Stimulated activated CD4-positive, alpha-beta T cell treated with anti-CD3 and anti-CD28 coated beads, Interleukin-12 subunit alpha, Interleukin-12 subunit beta, amount 100 ng/mL, for 24 hours (primary cell): ENCODE measurements at regions not wholly inside any gene's neighbourhood (a gene's known extent, or its start where the extent isn't known, plus 50 kb on each side); places are given as distances from the start of the nearest gene placed in this dataset.

ENCODE experiments used
- DNase-seq, 2 experiments: peaks; one replicate each; pipeline ENCODE4 v3.0.0-alpha.2; 2020; ENCODE audit warnings: low read depth in 2 of 2

GRCh38 chr1:59058665-59059439 is 238.0 kb upstream of the FGGY start:
- DNase-seq, result no peak

DNA sequence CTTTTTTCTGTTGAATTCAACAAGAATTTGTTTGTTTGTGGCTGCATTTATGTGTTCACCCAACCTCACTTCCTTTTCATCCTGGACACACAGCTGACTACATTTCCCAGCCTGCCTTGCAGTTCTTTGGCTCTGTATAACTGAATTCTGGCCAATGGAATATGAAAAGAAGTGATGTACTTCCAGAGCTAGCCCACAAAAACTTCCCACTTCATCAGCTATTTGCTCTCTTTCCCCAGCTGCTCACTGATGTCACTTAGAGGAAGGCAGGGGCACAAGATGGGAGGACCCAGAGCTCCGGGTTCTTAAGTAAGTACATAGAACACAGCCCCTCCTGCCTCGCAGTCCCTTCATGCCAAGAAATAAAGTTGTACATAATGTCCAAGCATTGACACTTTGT is 235.0 kb upstream of the FGGY start:
- DNase-seq, result no peak

GRCh38 chr1:59062743-59063142 is 234.2 kb upstream of the FGGY start:
- DNase-seq, result no peak

DNA sequence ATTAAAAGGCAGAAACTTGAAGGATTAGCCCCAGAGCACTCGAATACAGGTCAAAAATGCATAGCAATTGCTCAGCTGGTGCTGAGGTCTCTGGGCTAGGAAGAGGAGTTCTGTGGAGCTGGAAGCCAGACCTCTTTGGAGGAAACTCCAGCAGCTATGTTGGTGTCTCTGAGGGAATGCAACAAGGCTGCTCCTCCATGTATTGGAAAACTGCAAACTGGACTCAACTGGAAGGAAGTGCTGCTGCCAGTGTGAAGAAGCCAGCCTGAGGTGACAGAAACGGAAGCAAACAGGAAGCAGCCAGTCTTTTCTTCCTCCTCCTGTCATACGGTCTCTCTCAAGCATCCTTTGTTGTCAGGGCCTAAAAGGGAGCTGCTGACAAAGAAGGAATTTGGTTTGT is 233.4 kb upstream of the FGGY start:
- DNase-seq, result no peak

- DNase-seq, result no peak
Measured at GRCh38 chr1:59064592-59064991, 232.3 kb upstream of the FGGY start.

- DNase-seq, result no peak
Measured at GRCh38 chr1:59066236-59066635, 230.7 kb upstream of the FGGY start.

GRCh38 chr1:59070610-59071009 is 226.3 kb upstream of the FGGY start:
- no peak for DNase-seq

DNA sequence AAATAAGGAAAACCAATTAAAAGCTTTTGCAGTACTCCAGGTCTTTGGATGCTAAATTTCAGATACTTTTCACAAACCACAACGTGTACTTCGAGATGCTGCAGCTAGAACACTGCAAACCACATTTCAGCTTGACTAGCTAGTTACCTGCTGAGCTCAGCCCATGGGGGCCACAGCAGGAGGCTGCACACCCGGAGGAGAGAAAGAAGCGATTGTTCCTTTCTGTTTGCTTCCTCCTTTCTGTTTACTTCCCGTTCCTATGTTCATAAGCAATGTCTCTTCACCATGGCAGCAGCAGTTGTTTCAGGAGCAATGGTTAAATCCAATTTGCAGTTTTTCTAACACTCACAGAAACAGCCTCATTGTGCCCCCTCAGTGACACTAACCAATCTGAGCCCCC is 225.6 kb upstream of the FGGY start:
- DNase-seq, result no peak

DNA sequence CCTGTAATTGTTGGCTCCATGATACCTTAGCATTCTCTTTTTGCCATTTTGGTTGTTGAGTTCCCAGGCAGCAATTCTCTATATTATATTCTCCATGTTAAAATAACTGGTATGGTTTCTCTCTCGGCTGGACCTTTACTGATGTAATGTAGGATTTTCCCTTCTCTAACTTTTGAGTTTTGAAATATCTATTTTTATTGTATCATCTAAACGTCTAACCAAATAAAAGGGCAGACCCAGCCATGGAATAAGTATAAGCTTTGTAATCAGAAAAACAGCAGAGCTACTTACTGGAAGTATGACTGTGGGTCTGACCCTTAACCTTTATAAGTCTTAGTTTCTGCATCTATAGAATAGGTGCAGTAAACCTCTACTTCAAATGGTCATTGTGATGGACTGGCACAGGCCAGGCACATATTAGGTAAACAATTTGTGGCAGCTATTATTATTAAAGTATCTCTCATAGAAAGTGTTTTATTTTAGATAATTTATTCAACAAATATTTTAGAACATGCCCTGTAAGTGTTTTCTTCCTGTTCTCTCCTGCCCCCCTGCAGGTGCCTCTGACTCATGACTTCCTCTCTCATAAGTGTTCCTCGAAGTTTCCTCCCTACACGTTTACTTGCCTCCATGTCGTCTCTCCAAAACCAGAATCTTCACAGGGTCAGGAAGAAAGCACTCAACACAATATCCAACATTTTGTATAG is 224.9 kb upstream of the FGGY start:
- DNase-seq, result no peak

- DNase-seq, result no peak
Measured at GRCh38 chr1:59072583-59072947, 224.3 kb upstream of the FGGY start.

GRCh38 chr1:59074598-59074997 is 222.3 kb upstream of the FGGY start:
- DNase-seq, result no peak

DNA sequence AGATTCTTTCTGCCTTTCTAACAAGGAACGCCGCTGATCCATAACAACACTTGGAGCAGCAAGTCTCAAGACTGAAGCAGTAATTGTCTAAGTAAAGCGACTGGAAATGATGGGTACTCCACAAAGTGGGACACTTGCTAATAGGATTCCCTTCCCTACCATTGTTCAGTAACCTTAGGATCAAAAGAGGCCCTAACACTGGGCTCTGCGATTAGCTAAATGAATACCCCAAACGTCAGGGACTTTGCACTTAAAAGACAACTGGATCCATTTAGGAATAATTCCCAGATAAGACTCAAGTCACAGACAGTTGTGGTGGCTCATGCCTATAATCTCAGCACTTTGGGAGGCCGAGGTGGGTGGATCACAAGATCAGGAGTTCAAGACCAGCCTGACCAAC is 221.9 kb upstream of the FGGY start:
- no peak for DNase-seq

- no peak for DNase-seq
Measured at GRCh38 chr1:59076612-59077011, 220.3 kb upstream of the FGGY start.

- no peak for DNase-seq
Measured at GRCh38 chr1:59077466-59078069, 219.3 kb upstream of the FGGY start.

DNA sequence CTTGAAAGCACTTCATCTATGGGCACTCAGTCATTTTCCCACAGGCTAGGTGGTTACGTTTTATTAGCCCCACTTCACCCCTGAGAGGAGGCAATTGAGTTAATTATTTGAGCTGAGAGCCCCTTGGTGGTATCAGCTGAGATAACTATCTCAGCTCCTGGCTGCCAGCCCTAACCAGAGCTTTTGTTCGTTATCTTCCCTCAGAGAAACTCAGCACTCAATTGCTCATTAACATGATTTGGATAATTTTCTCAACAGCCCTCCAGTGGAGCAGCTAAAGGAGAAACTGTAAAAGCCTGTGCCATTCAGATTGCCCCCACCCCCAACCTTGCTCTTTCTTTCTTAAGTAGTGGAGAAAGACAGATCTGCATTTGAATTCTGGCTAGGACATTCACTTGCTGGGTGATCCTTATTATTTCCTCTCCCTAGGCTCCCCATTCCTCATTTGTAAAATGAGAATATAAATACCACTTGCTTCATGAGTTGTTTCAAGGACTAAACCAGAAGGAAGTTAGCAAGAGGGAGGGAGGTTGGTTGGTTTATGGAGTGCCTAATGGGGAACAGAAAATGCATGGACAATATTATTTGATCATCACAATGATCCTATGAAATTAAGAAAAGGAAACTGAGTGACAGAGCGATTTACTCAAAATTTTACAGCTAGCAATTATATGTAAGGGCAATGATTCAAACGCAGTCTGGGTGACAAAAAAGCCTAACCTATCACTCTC is 218.7 kb upstream of the FGGY start:
- DNase-seq, result no peak

GRCh38 chr1:59078866-59079265 is 218.0 kb upstream of the FGGY start:
- no peak for DNase-seq

DNA sequence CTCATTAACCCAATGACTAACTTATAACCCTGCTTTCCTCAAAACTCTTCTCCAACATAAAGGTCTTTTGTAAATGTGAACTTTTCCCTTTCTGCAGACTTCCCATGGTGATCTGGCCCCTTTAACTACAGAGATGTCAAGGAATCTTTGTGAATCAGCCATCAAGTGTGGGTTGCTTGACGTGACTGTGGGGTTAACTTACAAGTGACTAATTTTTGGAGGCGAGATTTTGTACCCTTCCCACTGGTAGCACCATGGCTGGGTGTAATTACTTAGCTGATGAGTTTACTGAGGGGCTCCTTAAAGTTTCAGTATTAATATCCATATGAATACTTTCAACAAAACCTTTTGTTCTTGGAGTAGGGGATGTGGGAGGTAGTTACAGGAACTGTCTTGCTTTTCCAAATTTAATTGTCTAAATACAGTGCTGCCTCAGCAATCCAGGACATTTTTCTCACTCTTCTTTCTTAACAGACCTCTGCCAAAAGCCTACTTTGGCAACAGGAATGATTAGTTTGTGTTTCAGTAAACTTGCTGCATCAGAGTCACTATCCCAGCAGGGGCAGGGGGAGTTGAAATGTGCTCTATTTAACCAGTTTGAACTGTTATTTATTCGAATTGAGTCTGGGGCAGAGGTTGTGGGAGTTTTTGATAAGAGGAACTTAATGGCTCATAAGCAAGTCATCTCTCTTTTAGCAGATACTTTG is 217.3 kb upstream of the FGGY start:
- no peak for DNase-seq

GRCh38 chr1:59081181-59081580 is 215.7 kb upstream of the FGGY start:
- no peak for DNase-seq

DNA sequence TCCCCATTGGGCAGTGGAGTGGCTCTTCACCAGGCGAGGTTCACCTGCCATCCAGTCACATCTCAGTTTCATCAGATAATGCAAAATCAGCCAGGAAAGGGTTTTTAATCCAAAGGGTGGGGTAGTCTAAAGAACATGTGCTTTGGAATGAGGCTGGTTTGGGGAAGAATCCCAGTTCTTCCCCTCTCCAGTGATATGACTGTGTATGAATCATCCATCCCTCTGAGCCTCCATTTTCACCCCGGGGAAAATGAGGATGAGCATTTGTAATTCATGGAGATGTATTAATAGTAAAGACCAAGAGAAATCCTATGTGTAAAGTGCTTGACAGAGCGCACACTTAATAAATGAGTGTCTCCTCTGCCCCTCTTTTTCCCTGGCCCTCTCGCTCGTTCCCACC is 215.1 kb upstream of the FGGY start:
- no peak for DNase-seq

- no peak for DNase-seq
Measured at GRCh38 chr1:59083946-59084865, 212.7 kb upstream of the FGGY start.

DNA sequence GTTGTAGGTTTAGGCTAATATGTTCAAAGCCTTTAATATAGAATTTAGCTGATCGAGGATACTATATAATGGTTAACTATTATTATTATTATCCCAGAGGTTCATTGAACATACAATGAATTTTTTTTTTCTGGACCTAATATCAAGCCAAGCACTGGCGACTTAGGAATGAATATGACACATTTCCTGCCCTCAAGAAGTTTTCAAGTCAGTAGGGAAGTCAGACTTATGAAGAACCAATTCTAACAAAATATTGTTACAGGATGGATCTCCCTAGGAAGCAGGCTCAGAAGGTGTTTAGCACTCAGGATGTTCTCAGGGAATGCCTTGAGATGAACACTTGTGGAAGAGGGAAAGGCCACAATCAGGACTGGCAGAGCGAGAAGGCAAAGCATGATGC is 211.8 kb upstream of the FGGY start:
- DNase-seq, result no peak
